Karpas-422 (cell line): ENCODE measurements at regions not wholly inside any gene's neighbourhood (a gene's known extent, or its start where the extent isn't known, plus 50 kb on each side); places are given as distances from the start of the nearest gene placed in this dataset.

ENCODE experiments used
- DNase-seq: peaks from one replicate; pipeline ENCODE4 v3.0.0-alpha.2; 2015
- H2AFZ ChIP-seq: fragments of 200-600 bp; sonication (generic); 2 replicates; pipeline ENCODE4 v1.6.1; 2014; ENCODE audit warnings: antibody characterized with exemption, low read length, mixed read lengths
- H3K27ac ChIP-seq: fragments of 200-600 bp; sonication (generic); 2 replicates; pipeline ENCODE4 v1.5.1; 2014; ENCODE audit warnings: mild to moderate bottlenecking, low read length, moderate library complexity
- H3K27me3 ChIP-seq: fragments of 200-600 bp; sonication (generic); 2 replicates; pipeline ENCODE4 v1.6.1; 2014; ENCODE audit warnings: low read length, mixed read lengths
- H3K36me3 ChIP-seq: fragments of 200-600 bp; sonication (generic); 2 replicates; pipeline ENCODE4 v1.6.1; 2014; ENCODE audit warnings: low read length, mixed read lengths; ENCODE audit not compliant: insufficient read depth
- H3K4me1 ChIP-seq: fragments of 200-600 bp; sonication (generic); 2 replicates; pipeline ENCODE4 v1.6.1; 2014; ENCODE audit warnings: mild to moderate bottlenecking, low read length, mixed read lengths
- H3K4me2 ChIP-seq: fragments of 200-600 bp; sonication (generic); 2 replicates; pipeline ENCODE4 v1.6.1; 2014; ENCODE audit warnings: low read length, low read depth, mild to moderate bottlenecking; ENCODE audit not compliant: poor library complexity, severe bottlenecking
- H3K4me3 ChIP-seq: fragments of 200-600 bp; sonication (generic); 2 replicates; pipeline ENCODE4 v1.5.1; 2014; ENCODE audit warnings: mild to moderate bottlenecking, antibody characterized with exemption, low read length, mixed read lengths
- H3K79me2 ChIP-seq: fragments of 200-600 bp; sonication (generic); 2 replicates; pipeline ENCODE4 v1.6.1; 2014; ENCODE audit warnings: mild to moderate bottlenecking, low read length, mixed read lengths
- H3K9ac ChIP-seq: fragments of 200-600 bp; sonication (generic); 2 replicates; pipeline ENCODE4 v1.6.0; 2014; ENCODE audit warnings: low read length
- H3K9me2 ChIP-seq: fragments of 200-600 bp; sonication (generic), shearing (Covaris generic); replicated peaks from 2 replicates; pipeline ENCODE4 v1.6.0; 2014; ENCODE audit warnings: mild to moderate bottlenecking, low read length, moderate library complexity; ENCODE audit not compliant: insufficient read depth
- H3K9me3 ChIP-seq: fragments of 300-700, 200-600 bp; sonication (generic); 2 replicates; pipeline ENCODE4 v1.6.1; 2014; ENCODE audit warnings: low read length, mixed read lengths
- H4K20me1 ChIP-seq: fragments of 200-600 bp; sonication (generic); 2 replicates; pipeline ENCODE4 v1.6.1; 2014; ENCODE audit warnings: mild to moderate bottlenecking, antibody characterized with exemption, low read length, low read depth; ENCODE audit not compliant: insufficient read depth

DNA sequence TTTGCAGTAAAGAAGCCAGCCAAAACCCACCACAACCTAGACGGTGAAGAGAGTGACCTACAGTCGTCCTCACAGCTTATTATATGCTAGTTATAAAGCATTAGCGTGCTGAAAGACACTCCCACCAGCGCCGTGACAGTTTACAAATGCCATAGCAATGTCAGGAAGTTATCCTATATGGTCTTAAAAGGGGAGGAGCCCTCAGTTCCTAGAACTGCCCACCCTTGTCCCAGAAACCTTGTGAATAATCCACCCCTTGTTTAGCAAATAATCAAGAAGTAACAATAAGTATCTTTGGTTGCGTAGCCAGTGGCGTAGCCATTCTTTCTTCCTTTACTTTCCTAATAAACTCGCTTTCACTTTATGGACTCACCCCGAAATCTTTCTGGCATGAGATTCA is 227.9 kb upstream of the ARGLU1 start:
- H3K4me1 ChIP-seq, result no peaks in the 10 kb centered on the region
- no peak overlapping the region for H3K9ac ChIP-seq
- no peaks in the 10 kb centered on the region for H3K36me3 ChIP-seq
- H4K20me1 ChIP-seq, result no peaks in the 10 kb centered on the region
- H3K9me3 ChIP-seq, result no peaks in the 10 kb centered on the region
- H3K9me2 ChIP-seq, result no peaks in the 10 kb centered on the region
- H2AFZ ChIP-seq, result no peak overlapping the region
- no peak overlapping the region for H3K4me3 ChIP-seq
- no peaks in the 10 kb centered on the region for H3K79me2 ChIP-seq
- no peak overlapping the region for H3K27ac ChIP-seq
- H3K4me2 ChIP-seq, result no peak overlapping the region
- no peaks in the 10 kb centered on the region for H3K27me3 ChIP-seq
- DNase-seq, result no peak

DNA sequence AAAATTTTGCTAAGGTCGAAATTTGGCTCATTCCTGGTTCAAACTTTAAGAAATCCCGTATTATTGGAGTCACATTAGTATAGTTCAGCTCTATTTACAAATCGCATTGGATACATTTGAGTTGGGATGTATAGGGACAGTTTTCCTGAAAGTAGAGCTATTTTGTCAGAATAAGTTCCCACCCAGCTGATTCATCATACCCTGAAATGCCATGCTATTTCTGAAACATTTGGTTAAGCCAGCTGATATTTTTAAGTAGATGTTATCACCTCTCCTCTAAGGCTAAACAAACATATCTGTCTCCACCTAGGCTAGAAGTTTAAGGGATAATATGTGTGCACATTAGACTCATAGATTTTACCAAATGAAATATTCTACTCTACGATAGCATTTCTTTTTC is 226.2 kb upstream of the ARGLU1 start:
- H3K9ac ChIP-seq, result no peak overlapping the region
- no peak for DNase-seq
- no peak overlapping the region for H3K27ac ChIP-seq
- H3K9me3 ChIP-seq, result no peaks in the 10 kb centered on the region
- H2AFZ ChIP-seq, result no peak overlapping the region
- no peaks in the 10 kb centered on the region for H3K9me2 ChIP-seq
- H3K36me3 ChIP-seq, result no peaks in the 10 kb centered on the region
- H3K27me3 ChIP-seq, result no peaks in the 10 kb centered on the region
- no peak overlapping the region for H3K4me3 ChIP-seq
- H3K4me2 ChIP-seq, result no peak overlapping the region
- no peaks in the 10 kb centered on the region for H3K79me2 ChIP-seq
- H3K4me1 ChIP-seq, result no peaks in the 10 kb centered on the region
- no peaks in the 10 kb centered on the region for H4K20me1 ChIP-seq

DNA sequence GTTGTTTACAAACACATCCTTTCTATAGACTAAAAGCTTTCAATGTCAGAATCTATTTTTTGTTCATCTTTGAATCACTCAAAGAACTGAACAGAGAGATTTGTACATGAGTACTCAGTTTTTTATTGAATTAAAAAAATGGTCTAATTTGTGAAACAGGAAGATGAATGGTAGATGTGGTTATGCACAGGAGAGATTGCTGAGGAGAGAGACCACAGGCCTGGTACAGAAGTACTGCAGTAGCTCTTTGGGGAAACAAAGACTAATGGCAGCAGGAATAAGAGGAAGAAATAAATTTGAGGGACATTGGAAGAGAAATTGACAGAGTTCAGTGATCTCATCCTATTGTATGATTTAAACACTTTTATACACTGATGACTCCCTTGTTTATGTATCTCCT is 222.0 kb upstream of the ARGLU1 start:
- Histone ChIP-seq H3K27ac (no peak overlapping the region), H3K4me3 (no peak overlapping the region), H3K9me3 (peaks cover 6% of the 10 kb centered on the region), H3K9me2 (no peaks in the 10 kb centered on the region), H3K4me2 (no peak overlapping the region), H3K4me1 (no peaks in the 10 kb centered on the region), H3K9ac (no peak overlapping the region), H3K36me3 (no peaks in the 10 kb centered on the region), H3K79me2 (no peaks in the 10 kb centered on the region), H3K27me3 (no peaks in the 10 kb centered on the region), H4K20me1 (no peaks in the 10 kb centered on the region), H2AFZ (no peak overlapping the region)
- DNase-seq, result no peak

DNA sequence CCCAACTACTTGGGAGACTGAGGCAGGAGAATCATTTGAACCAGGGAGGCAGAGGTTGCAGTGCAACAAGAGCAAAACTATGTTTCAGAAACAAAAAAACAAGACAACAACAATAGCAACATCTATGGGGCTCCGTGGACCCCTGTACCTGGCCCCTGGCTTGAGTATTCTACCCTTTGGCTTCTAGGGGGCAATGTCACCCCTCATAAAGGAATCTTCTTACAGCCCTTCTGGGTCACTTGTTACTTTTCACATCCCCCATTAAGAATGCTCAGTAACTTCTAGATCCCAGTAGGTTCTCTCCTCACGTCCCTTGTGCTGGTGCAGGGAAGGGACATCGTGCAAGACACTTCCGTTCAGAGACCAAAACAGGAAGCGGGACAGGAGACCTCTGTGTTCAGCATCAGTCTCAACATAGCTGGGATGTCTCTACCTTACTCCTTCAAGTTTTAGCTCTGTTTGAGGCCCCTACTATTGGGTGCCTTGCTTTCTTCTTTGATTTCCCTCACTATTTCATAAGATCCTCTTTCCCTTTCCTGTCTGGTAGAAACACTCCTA is 218.1 kb upstream of the ARGLU1 start:
- no peak for DNase-seq
- H3K4me1 ChIP-seq, result no peaks in the 10 kb centered on the region

DNA sequence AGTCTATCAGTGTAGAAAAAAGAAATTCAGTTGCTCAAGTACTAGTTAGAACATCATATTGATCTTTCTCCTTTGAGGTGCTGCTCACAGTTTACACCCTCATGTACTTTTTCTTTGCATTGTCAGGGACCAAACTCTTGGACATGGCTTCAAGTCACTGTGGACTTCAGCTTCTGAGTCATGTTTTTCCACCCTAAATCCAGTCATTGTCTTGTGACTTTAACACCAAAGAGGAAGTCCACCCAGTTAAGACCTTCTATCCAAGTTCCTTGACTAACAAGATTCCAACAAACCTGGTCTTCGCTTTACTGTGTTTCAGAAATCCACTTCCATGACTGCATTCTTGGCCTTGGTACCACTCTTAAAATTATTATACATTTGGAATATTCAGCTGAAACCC is 206.7 kb upstream of the ARGLU1 start:
- H3K79me2 ChIP-seq, result no peaks in the 10 kb centered on the region
- no peaks in the 10 kb centered on the region for H3K27me3 ChIP-seq
- no peaks in the 10 kb centered on the region for H3K9me2 ChIP-seq
- no peak overlapping the region for H3K4me3 ChIP-seq
- H4K20me1 ChIP-seq, result no peaks in the 10 kb centered on the region
- no peaks in the 10 kb centered on the region for H3K36me3 ChIP-seq
- DNase-seq, result no peak
- no peaks in the 10 kb centered on the region for H3K4me1 ChIP-seq
- no peak overlapping the region for H2AFZ ChIP-seq
- H3K9me3 ChIP-seq, result peaks cover 4% of the 10 kb centered on the region; the same call in 1 of the 2 replicates
- no peak overlapping the region for H3K9ac ChIP-seq
- no peak overlapping the region for H3K27ac ChIP-seq
- H3K4me2 ChIP-seq, result no peak overlapping the region

More for the DNA sequence above, 218.1 kb upstream of the ARGLU1 start:
- no peak overlapping the region for H3K4me3 ChIP-seq
- no peak overlapping the region for H3K4me2 ChIP-seq
- no peak overlapping the region for H3K9ac ChIP-seq
- peaks cover 6% of the 10 kb centered on the region for H3K9me3 ChIP-seq
- H3K27me3 ChIP-seq, result no peaks in the 10 kb centered on the region
- no peaks in the 10 kb centered on the region for H3K36me3 ChIP-seq
- H4K20me1 ChIP-seq, result no peaks in the 10 kb centered on the region
- H3K27ac ChIP-seq, result no peak overlapping the region
- H3K9me2 ChIP-seq, result no peaks in the 10 kb centered on the region
- H3K79me2 ChIP-seq, result no peaks in the 10 kb centered on the region
- H2AFZ ChIP-seq, result no peak overlapping the region

DNA sequence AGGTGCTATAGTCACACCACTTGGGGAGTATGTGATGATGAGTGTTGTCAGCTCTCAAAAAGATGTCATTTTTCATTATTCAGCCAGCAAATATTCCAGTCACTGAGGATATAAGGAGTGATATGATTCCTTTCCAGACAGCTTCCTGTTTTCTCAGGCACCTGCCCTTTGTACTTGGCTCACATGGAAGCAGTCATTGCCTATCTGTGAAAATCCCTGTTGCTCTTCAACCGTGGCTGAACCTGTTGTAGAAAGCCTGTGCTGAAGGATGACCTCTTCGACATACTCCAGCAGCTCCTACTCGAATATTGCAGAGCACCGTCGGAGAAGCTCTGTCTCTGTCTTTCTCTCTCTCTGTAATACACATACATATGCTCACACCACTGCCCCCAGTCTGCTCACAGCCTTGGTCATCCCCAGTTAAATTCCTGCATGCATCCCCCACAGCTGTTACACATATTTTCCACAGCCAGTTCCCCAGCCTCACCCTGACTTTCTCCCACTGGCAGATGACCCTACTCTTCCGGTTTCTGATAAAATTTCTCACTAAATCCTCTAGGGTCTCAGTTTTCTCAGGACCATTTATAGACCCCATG is 204.2 kb upstream of the ARGLU1 start:
- Histone ChIP-seq H3K27ac (no peak overlapping the region), H3K27me3 (no peaks in the 10 kb centered on the region), H3K4me2 (no peak overlapping the region), H3K9me2 (no peaks in the 10 kb centered on the region), H3K9ac (no peak overlapping the region), H3K36me3 (no peaks in the 10 kb centered on the region), H2AFZ (no peak overlapping the region), H3K4me1 (no peaks in the 10 kb centered on the region), H3K79me2 (no peaks in the 10 kb centered on the region), H3K9me3 (peaks cover 4% of the 10 kb centered on the region; the same call in 1 of the 2 replicates), H3K4me3 (no peak overlapping the region), H4K20me1 (no peaks in the 10 kb centered on the region)
- DNase-seq, result no peak

DNA sequence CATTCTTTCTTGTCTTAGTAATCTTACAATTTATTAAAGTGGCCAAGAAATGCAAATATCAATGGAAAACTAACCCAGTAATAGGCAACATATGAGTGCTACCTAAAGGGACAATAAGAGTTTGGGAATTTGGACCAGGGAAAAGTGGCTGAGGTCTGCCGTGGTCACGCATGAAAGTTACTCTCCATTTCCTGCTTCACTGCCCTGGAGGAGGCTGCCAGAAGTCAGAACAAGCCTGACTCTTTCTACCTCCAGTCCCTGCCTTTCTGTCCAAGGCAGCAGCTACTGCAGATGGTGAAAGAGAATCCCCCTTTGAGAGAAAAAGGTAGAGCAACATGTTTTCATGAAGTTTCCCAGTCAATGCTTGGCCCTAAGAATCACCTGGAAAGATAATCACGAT is 201.1 kb upstream of the ARGLU1 start:
- no peaks in the 10 kb centered on the region for H4K20me1 ChIP-seq
- no peaks in the 10 kb centered on the region for H3K27me3 ChIP-seq
- no peaks in the 10 kb centered on the region for H3K79me2 ChIP-seq
- no peak overlapping the region for H3K4me2 ChIP-seq
- no peaks in the 10 kb centered on the region for H3K9me3 ChIP-seq
- H3K9ac ChIP-seq, result no peak overlapping the region
- H3K9me2 ChIP-seq, result no peaks in the 10 kb centered on the region
- H3K4me1 ChIP-seq, result no peaks in the 10 kb centered on the region
- H2AFZ ChIP-seq, result no peak overlapping the region
- DNase-seq, result no peak
- no peak overlapping the region for H3K4me3 ChIP-seq
- H3K36me3 ChIP-seq, result no peaks in the 10 kb centered on the region
- H3K27ac ChIP-seq, result no peak overlapping the region

DNA sequence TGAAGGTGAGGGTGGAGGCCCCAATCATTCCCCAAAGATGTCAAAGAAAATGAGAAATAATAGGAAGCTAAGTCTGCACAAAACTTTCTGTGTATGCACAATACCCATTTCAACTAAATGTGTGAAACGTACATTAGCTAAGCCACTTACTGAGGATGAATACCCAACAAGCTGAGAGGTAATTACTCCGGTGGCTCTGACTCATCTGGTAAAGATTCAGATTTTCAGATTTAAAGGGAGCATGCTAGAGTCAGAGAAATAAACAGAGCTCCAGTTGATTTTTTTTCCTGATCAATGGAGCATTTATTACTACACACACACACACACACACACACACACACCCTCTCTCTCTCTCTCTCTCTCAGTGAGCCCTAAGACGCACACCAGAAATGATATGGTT is 194.8 kb upstream of the ARGLU1 start:
- Histone ChIP-seq H2AFZ (no peak overlapping the region), H3K4me2 (no peak overlapping the region)

More for the DNA sequence above, 194.8 kb upstream of the ARGLU1 start:
- no peaks in the 10 kb centered on the region for H3K9me2 ChIP-seq
- H4K20me1 ChIP-seq, result no peaks in the 10 kb centered on the region
- no peaks in the 10 kb centered on the region for H3K79me2 ChIP-seq
- H3K9ac ChIP-seq, result no peak overlapping the region
- peaks cover 2% of the 10 kb centered on the region; the same call in 1 of the 2 replicates for H3K9me3 ChIP-seq
- H3K27ac ChIP-seq, result no peak overlapping the region
- H3K4me3 ChIP-seq, result no peak overlapping the region
- H3K4me1 ChIP-seq, result no peaks in the 10 kb centered on the region
- DNase-seq, result no peak
- no peaks in the 10 kb centered on the region for H3K27me3 ChIP-seq
- no peaks in the 10 kb centered on the region for H3K36me3 ChIP-seq
